B cell (primary cell): ENCODE measurements at regions not wholly inside any gene's neighbourhood (a gene's known extent, or its start where the extent isn't known, plus 50 kb on each side); places are given as distances from the start of the nearest gene placed in this dataset.

Experiments
- ATAC-seq: fragments of 200-7000 bp; cut with Tn5 transposase; one replicate; pipeline ENCODE4 v1.10.0; 2021; ENCODE audit warnings: low read depth, mild to moderate bottlenecking, moderate number of reproducible peaks, moderate library complexity
- CTCF ChIA-PET: fragments of 350-600 bp; sonication (Branson Sonifier 250); formaldehyde crosslinking; loops from one replicate; lab custom pipeline; 2021; ENCODE audit warnings: antibody characterized with exemption, inconsistent platforms; lab: Charles Lee
- POLR2A ChIA-PET: fragments of 350-600 bp; sonication (Branson Sonifier 250); formaldehyde crosslinking; loops from one replicate; lab custom pipeline; 2021; ENCODE audit warnings: antibody characterized with exemption; lab: Charles Lee
- DNase-seq: peaks from one replicate; pipeline ENCODE4 v3.0.0; 2013
- H2AFZ ChIP-seq: 2 replicates; pipeline ENCODE4 v1.6.1; 2012; ENCODE audit warnings: mild to moderate bottlenecking, low read depth, low read length; ENCODE audit not compliant: insufficient read depth, poor library complexity, severe bottlenecking
- H3K27ac ChIP-seq, 2 donors: 1 replicate in 1 of 2; 2 replicates in 1 of 2; pipeline ENCODE4 v1.5.1; 2012 to 2013; ENCODE audit warnings: low read length in 2 of 2, mild to moderate bottlenecking in 2 of 2, moderate library complexity in 1 of 2
- H3K27me3 ChIP-seq, 4 experiments: fragments of 200-600 bp in 1 of 4; sonication (generic) in 1 of 4; replicated peaks in 1 of 4; 1 replicate in 2 of 4; 2 replicates in 2 of 4; pipeline versions ENCODE4 v1.6.1 to v1.7.0; 2013 to 2016; ENCODE audit warnings: low read length in 3 of 4, mild to moderate bottlenecking in 2 of 4, mixed read lengths in 1 of 4, moderate library complexity in 1 of 4; ENCODE audit not compliant: insufficient read depth in 4 of 4, control insufficient read depth in 3 of 4; ENCODE audit errors: control extremely low read depth in 1 of 4
- H3K36me3 ChIP-seq, 2 experiments: replicated peaks in 1 of 2; 1 replicate in 1 of 2; 2 replicates in 1 of 2; pipeline versions ENCODE4 v1.6.1 to v1.7.1; 2013; ENCODE audit warnings: low read length in 1 of 2; ENCODE audit not compliant: insufficient read depth in 2 of 2, control insufficient read depth in 1 of 2; ENCODE audit errors: control extremely low read depth in 1 of 2, extremely low read depth in 1 of 2
- H3K4me1 ChIP-seq, 2 donors: fragments of 200-600 bp in 1 of 2; sonication (generic) in 1 of 2; 1 replicate in 1 of 2; 2 replicates in 1 of 2; pipeline versions ENCODE4 v1.5.1 to v1.6.1; 2013 to 2017; ENCODE audit warnings: low read length in 2 of 2; ENCODE audit not compliant: control insufficient read depth in 2 of 2, insufficient read depth in 2 of 2
- H3K4me2 ChIP-seq: replicated peaks from 2 replicates; pipeline ENCODE3; 2012; ENCODE audit warnings: mild to moderate bottlenecking, low read depth, low read length; ENCODE audit not compliant: poor library complexity, severe bottlenecking
- H3K4me3 ChIP-seq, 5 experiments: fragments of 200-600 bp in 1 of 5; sonication (generic) in 1 of 5; 1 replicate in 3 of 5; 2 replicates in 2 of 5; pipeline versions ENCODE4 v1.5.1 to v1.7.0; 2011 to 2016; ENCODE audit warnings: low read length in 4 of 5, mild to moderate bottlenecking in 4 of 5, low read depth in 2 of 5, control low read depth in 1 of 5, moderate library complexity in 1 of 5; ENCODE audit not compliant: insufficient read depth in 1 of 5; ENCODE audit errors: control extremely low read depth in 1 of 5, extremely low read depth in 1 of 5
- H3K79me2 ChIP-seq: fragments of 200-600 bp; sonication (generic); one replicate; pipeline ENCODE4 v1.6.0; 2016; ENCODE audit warnings: low read length; ENCODE audit not compliant: control insufficient read depth, insufficient read depth
- H3K9ac ChIP-seq: fragments of 200-600 bp; sonication (generic); 2 replicates; pipeline ENCODE4 v1.6.1; 2017; ENCODE audit warnings: mild to moderate bottlenecking, low read length, moderate library complexity
- H3K9me3 ChIP-seq, 3 donors: one replicate each; pipeline versions ENCODE4 v1.6.1 to v1.7.1; 2013; ENCODE audit warnings: low read length in 2 of 3; ENCODE audit not compliant: control insufficient read depth in 2 of 3, insufficient read depth in 1 of 3; ENCODE audit errors: control extremely low read depth in 1 of 3
- H4K20me1 ChIP-seq: 2 replicates; pipeline ENCODE4 v1.6.0; 2012; ENCODE audit warnings: mild to moderate bottlenecking, low read length; ENCODE audit not compliant: insufficient read depth, control insufficient read depth, poor library complexity, severe bottlenecking
- H3K27ac Mint-ChIP-seq: one replicate; pipeline ENCODE4 v1.8.0; 2021; ENCODE audit warnings: mixed read lengths
- H3K27me3 Mint-ChIP-seq: one replicate; pipeline ENCODE4 v1.8.0; 2021; ENCODE audit warnings: mixed read lengths
- H3K4me1 Mint-ChIP-seq: one replicate; pipeline ENCODE4 v1.8.0; 2021; ENCODE audit warnings: mixed read lengths
- H3K4me3 Mint-ChIP-seq: one replicate; pipeline ENCODE4 v1.8.0; 2021; ENCODE audit warnings: mixed read lengths
- H3K9me3 Mint-ChIP-seq: one replicate; pipeline ENCODE4 v1.8.0; 2022; ENCODE audit warnings: mixed read lengths; ENCODE audit not compliant: insufficient read depth
- EZH2 ChIP-seq: IDR thresholded peaks from 2 replicates; pipeline ENCODE4 v1.6.1; 2012; ENCODE audit warnings: borderline replicate concordance, low read depth, mild to moderate bottlenecking, moderate library complexity, low read length; ENCODE audit not compliant: insufficient read depth, poor library complexity, severe bottlenecking
- WGBS: methylation state at CpG from one replicate; pipeline ENCODE4 v1.1.5; 2013; ENCODE audit warnings: missing lambda C conversion rate; ENCODE audit not compliant: insufficient coverage; 5-methylcytosine and 5-hydroxymethylcytosine counted together
- intact Hi-C: fragments of 100-400 bp; cut with micrococcal nuclease; formaldehyde crosslinking; loops from one replicate; pipeline ENCODE4 v1.10.0; 2022
- TF ChIP-seq, protein P1 (sequence below): fragments of 200-600 bp; IDR thresholded peaks from one replicate; pipeline ENCODE4 v1.8.0; 2022; ENCODE audit warnings: antibody characterized with exemption, mild to moderate bottlenecking

DNA sequence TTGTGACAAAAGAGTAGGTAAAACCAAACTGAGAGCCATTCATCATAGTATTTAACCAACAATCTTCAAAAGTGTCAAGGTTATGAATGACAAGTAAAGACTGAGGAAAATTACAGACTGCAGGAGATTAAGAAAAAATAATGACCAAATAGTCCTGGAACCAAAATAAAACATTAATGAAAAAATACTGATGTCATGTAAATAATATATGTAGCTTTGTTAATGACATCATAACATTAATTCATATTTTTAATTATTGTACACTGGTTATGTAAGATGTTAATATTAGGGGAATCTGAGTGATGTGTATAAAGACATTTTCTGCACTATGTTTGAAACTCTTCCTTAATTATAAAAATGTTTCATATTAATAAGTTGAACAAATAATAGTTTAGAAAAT, 436.7 kb downstream of the CYLC2 start:
- Histone ChIP-seq H4K20me1 (no peaks in the 10 kb centered on the region), H3K27ac (no peak overlapping the region), H3K27me3 (no peaks in the 10 kb centered on the region), H3K9ac (no peak overlapping the region), H3K79me2 (no peaks in the 10 kb centered on the region), H3K4me2 (no peak overlapping the region), H2AFZ (no peak overlapping the region), H3K36me3 (no peaks in the 10 kb centered on the region), H3K4me3 (no peak overlapping the region), H3K9me3 (no peaks in the 10 kb centered on the region), H3K4me1 (no peaks in the 10 kb centered on the region)
- Mint-ChIP-seq H3K27me3 (no peaks in the 10 kb centered on the region), H3K9me3 (peaks cover 4% of the 10 kb centered on the region), H3K27ac (no peak overlapping the region), H3K4me3 (no peak overlapping the region), H3K4me1 (no peaks in the 10 kb centered on the region)
- ATAC-seq (no peak), DNase-seq (no peak)
- TF ChIP-seq EZH2 = no peak
- TF ChIP-seq, protein P1, sequence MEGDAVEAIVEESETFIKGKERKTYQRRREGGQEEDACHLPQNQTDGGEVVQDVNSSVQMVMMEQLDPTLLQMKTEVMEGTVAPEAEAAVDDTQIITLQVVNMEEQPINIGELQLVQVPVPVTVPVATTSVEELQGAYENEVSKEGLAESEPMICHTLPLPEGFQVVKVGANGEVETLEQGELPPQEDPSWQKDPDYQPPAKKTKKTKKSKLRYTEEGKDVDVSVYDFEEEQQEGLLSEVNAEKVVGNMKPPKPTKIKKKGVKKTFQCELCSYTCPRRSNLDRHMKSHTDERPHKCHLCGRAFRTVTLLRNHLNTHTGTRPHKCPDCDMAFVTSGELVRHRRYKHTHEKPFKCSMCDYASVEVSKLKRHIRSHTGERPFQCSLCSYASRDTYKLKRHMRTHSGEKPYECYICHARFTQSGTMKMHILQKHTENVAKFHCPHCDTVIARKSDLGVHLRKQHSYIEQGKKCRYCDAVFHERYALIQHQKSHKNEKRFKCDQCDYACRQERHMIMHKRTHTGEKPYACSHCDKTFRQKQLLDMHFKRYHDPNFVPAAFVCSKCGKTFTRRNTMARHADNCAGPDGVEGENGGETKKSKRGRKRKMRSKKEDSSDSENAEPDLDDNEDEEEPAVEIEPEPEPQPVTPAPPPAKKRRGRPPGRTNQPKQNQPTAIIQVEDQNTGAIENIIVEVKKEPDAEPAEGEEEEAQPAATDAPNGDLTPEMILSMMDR = no peak
- ChIA-PET CTCF (no interaction called here), POLR2A (no interaction called here)
- intact Hi-C loops = no loop called here

DNA sequence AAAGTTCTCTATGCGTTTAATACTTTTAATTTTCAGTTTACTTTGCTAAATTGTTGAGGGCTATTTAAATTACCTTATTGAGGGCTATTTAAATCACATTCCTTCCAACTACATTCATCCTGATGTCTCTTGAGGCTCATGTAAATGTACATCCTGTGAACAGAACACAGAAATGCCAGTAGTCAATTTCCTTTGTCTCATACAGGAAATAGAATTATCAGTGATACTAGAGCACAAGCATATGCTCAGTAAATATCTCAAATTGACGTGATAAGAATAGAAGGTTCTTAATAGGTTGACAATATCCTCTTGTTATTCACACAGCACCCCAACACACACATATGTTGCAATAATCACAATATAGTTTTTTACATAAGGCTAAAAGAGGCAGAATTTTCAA, 449.0 kb downstream of the CYLC2 start:
- no peaks in the 10 kb centered on the region for H3K4me1 Mint-ChIP-seq
- H3K27ac ChIP-seq = no peak overlapping the region
- intact Hi-C loops = no loop called here
- no peaks in the 10 kb centered on the region for H3K27me3 Mint-ChIP-seq
- no peaks in the 10 kb centered on the region for H3K27me3 ChIP-seq
- no peak for DNase-seq
- WGBS = no CpG with 5 or more reads among the region's 2 CpGs
- H3K9me3 ChIP-seq = peaks cover 0 to 3% (median 0%) of the 10 kb centered on the region in 3 donors
- CTCF ChIA-PET = no interaction called here
- H3K4me1 ChIP-seq = no peaks in the 10 kb centered on the region
- H3K36me3 ChIP-seq = no peaks in the 10 kb centered on the region
- no peak for ATAC-seq
- no peak overlapping the region for H3K4me3 ChIP-seq
- H3K4me3 Mint-ChIP-seq = no peak overlapping the region
- H3K79me2 ChIP-seq = no peaks in the 10 kb centered on the region
- POLR2A ChIA-PET = no interaction called here
- no peak overlapping the region for H3K4me2 ChIP-seq
- H3K9ac ChIP-seq = no peak overlapping the region
- H2AFZ ChIP-seq = no peak overlapping the region
- H3K9me3 Mint-ChIP-seq = no peaks in the 10 kb centered on the region
- TF ChIP-seq, protein P1 = no peak
- TF ChIP-seq EZH2 = no peak
- no peak overlapping the region for H3K27ac Mint-ChIP-seq
- no peaks in the 10 kb centered on the region for H4K20me1 ChIP-seq
